MM.1S (cell line): ENCODE measurements at regions not wholly inside any gene's neighbourhood (a gene's known extent, or its start where the extent isn't known, plus 50 kb on each side); places are given as distances from the start of the nearest gene placed in this dataset.

Experiments
- CTCF ChIP-seq: fragments of 300-600 bp; sonication (generic); IDR thresholded peaks from 2 replicates; pipeline ENCODE4 v1.5.1; 2016; ENCODE audit warnings: antibody characterized with exemption, low read length, mixed read lengths
- EZH2 ChIP-seq: fragments of 300-600 bp; sonication (generic); optimal IDR thresholded peaks from 2 replicates; pipeline ENCODE3; 2017; ENCODE audit warnings: low read depth, mild to moderate bottlenecking, antibody characterized with exemption, low read length, mixed read lengths
- EZH2phosphoT487 ChIP-seq: fragments of 300-600 bp; sonication (generic); IDR thresholded peaks from 2 replicates; pipeline ENCODE4 v1.6.1; 2018; ENCODE audit warnings: antibody characterized with exemption, low read length

GRCh38 chr11:105489446-105489845, 120.4 kb upstream of the GRIA4 start:
- TF ChIP-seq CTCF (no peak), EZH2phosphoT487 (no peak), EZH2 (no peak)
